HG03460 (cell line): ENCODE measurements at regions not wholly inside any gene's neighbourhood (a gene's known extent, or its start where the extent isn't known, plus 50 kb on each side); places are given as distances from the start of the nearest gene placed in this dataset.

ENCODE experiments used
- ATAC-seq: cut with Tn5 transposase; IDR thresholded peaks from one replicate; pipeline ENCODE4 v1.9.1; 2021; ENCODE audit not compliant: unreplicated experiment

- ATAC-seq, result no peak
These were observed 548.1 kb upstream of the INTU start for GRCh38 chr4:127084666-127085065.

- no peak for ATAC-seq
These were observed 535.7 kb upstream of the INTU start for GRCh38 chr4:127097061-127097460.

DNA sequence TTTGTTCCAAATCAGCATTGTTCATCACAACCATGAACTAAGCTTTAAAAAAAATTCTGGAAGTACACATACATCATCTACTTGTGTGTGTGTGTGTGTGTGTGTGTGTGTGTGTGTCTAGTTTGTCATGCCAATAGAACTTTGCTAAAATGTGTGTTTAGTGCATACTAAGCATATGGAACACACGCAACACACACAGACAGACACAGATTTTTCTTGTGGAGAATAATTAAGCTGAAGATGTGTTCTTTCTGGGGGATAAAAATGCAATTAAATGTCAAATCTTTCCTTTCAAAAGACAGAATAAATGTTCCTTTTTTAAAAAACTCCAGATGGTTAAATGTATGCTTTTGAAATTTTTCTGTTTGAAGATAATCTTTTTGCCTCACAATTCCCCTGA, 530.4 kb upstream of the INTU start:
- no peak for ATAC-seq

GRCh38 chr4:127103681-127104115, 529.1 kb upstream of the INTU start:
- no peak for ATAC-seq

- ATAC-seq, result no peak
These were observed 518.9 kb upstream of the INTU start for GRCh38 chr4:127113844-127114362.

GRCh38 chr4:127118681-127119080, 514.1 kb upstream of the INTU start:
- no peak for ATAC-seq

- no peak for ATAC-seq
These were observed 512.2 kb upstream of the INTU start for GRCh38 chr4:127120441-127121090.

DNA sequence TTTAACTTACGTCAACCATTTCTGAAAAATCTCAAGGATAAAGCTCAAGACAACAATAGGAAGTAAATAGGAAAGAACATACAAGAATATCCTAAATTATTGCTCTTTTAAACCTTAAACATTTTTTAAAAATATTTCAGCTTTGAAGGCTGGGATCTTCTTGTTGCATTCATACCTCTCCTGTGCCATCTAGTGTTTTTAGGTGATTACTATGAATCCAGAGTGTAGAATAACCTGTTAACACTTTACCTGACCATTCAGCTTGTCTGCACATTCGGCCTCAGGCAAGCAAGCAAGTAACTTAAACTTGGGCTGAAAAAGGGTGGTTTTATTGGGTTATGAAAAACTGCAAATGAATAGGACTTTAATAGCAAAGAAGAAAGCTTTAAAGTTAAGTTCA, 507.8 kb upstream of the INTU start:
- no peak for ATAC-seq

DNA sequence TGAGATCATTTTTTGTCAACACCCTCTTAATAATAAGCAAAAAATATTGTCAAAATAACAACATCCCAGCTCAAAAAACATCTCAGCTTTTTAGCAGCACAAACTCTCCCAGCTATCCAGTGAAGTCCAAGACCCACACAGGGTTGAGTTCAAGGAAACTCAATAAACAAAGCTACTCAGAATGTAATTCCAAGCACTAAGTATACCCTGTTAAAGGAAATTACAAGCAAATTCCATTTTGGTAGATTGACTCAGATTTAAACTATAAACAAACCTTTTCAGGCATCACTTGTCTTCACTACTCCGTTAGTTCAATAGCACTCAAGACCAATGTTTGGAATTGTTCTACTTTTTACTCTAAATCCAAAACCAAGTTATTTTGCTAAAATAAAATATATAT, 506.0 kb upstream of the INTU start:
- ATAC-seq, result no peak

- no peak for ATAC-seq
These were observed 501.2 kb upstream of the INTU start for GRCh38 chr4:127131527-127131926.

- no peak for ATAC-seq
These were observed 498.3 kb upstream of the INTU start for GRCh38 chr4:127134490-127134889.

- no peak for ATAC-seq
These were observed 494.2 kb upstream of the INTU start for GRCh38 chr4:127138586-127138985.

DNA sequence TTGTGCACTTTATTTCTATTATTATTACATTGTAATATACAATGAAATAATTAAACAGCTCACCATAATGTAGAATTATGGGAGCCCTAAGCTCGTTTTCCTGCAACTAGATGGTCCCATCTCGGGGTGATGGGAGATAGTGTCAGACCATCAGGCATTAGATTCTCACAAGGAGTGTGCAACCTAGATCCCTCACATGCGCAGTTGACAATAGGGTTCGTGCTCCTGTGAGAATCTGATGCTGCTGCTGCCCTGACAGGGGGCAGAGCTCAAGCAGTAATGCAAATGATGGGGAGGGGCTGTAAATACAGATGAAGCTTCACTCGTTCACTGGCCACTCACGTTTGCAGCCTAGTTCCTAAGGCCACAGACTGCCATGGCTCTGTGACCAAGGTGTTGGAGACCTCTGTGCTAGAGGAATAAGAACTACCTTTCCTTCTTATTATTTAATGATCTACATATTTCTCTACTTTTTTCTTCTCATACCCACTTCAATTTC, 492.9 kb upstream of the INTU start:
- ATAC-seq, result no peak

DNA sequence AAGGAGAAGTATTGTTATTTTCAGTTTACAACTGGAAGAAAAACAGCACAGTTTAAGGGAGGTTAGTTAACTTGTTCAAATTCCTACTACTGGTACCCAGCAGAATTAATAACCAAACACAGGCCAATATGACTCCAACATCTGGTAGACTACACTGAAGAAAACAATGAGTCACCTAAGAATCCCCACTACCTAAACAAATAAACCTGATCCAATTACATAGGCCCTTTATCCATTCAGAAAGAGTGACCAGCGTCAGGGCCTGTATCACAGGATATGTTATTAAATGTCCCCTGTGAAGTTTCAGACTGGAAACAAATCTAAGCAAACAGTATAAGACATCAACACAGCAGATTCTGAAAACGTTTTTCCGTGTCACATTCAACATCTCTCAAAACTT, 492.5 kb upstream of the INTU start:
- ATAC-seq, result no peak

- ATAC-seq, result no peak
These were observed 490.9 kb upstream of the INTU start for GRCh38 chr4:127141856-127142255.

DNA sequence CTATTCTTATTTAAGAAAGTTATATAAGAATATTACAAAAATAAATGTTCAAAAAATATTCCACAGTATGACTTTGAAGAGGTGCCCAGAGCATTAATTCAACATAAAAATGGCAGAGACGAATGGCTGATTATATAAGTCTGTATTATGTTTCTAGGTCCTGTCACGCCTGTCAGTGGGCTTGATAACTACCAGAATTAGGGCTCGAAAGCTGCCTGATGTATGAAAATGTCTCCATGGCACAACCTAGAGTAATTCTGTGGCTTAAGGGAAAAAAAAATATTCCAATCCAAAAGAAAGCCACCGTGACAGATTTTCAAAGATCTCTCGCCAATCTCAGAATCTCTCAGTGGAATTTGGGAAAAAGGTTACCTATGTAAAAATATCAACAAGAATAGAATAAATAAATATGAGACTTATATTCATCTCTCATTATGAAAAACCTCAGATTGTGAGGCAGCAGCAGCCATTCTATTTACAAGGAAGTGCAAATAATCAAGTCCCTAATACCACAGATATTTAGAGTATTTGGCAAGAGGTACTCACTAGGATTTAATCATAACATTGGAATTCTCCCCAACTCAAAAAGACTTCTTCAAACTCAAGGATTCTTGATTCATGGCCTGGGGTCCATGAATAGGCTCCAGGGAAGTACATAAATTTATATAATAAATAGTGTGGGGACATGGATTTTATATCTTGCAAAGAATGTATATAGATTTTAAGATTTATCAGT, 489.1 kb upstream of the INTU start:
- no peak for ATAC-seq

- no peak for ATAC-seq
These were observed 487.7 kb upstream of the INTU start for GRCh38 chr4:127145006-127145540.

- ATAC-seq, result no peak
These were observed 484.6 kb upstream of the INTU start for GRCh38 chr4:127148165-127148564.

DNA sequence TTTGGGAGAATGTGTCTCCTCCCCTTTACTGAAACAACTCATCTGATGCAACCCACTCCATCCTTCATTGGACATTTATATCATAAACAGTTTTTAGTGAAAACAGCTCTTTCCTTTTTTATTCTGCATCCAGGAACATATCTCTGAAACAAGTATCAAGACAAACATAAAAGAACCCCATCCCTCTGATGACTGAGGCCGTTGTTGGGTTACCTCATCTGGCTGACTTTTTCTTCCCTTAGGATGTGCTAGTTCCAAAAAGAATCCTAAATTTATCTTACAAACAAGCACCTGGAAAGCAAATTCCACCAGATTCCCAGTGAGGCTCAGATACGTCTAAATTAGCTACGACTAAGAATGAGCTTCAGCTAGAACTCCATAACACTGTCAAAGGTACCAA, 483.7 kb upstream of the INTU start:
- ATAC-seq, result no peak

DNA sequence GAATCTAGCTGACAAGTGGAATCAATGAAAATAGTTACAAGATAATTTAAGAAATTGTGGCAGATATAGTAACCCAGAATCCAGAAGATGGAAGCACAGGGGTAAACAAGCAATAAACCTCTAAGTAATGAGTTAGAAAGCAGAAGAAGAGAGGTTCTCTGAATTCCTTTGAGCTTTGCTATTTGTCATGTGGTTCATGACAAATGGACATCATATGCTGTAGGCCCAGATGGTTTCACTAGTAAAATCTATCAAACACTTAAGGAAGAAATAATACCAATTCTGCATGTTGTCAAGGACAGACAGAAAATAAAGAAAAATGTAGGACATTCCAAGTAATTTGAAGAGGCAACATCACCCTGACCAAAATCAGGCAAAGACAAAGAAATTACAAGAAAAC, 480.8 kb upstream of the INTU start:
- no peak for ATAC-seq

- ATAC-seq, result no peak
These were observed 477.6 kb upstream of the INTU start for GRCh38 chr4:127155116-127155515.

DNA sequence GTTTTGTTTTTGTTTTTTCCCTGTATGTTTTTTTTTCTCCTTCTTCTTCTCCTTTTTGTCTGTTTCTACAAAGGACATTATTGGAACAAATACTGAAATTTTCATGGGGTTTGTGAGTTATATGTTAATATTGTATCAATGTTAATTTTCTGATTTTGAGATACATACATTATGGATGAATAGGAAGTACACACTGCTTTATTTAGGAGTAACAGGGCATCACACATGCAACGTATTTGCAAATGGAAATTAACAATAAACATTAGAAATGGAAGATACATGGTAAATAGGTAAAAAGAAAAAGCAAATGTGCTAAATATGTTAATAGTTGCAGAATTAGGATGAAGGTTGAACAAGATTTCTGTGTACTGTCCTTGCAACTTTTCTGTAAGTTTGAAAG, 477.2 kb upstream of the INTU start:
- no peak for ATAC-seq
